H7 (cell line): ENCODE measurements at regions not wholly inside any gene's neighbourhood (a gene's known extent, or its start where the extent isn't known, plus 50 kb on each side); places are given as distances from the start of the nearest gene placed in this dataset.
A peak's percentile ranks its signal among the peaks of the same experiment; 100 is the strongest.

ENCODE experiments used
- DNase-seq: peaks from one replicate; pipeline ENCODE4 v3.0.0; 2012
- H3K27me3 ChIP-seq: 2 replicates; pipeline ENCODE4 v1.6.0; 2011; ENCODE audit warnings: mild to moderate bottlenecking, low read length; ENCODE audit not compliant: control insufficient read depth, insufficient read depth
- H3K36me3 ChIP-seq: replicated peaks from 2 replicates; pipeline ENCODE4 v1.5.1; 2011; ENCODE audit warnings: low read length; ENCODE audit not compliant: control insufficient read depth, insufficient read depth
- H3K4me3 ChIP-seq: 2 replicates; pipeline ENCODE4 v1.5.1; 2011; ENCODE audit warnings: low read depth, mild to moderate bottlenecking, control low read depth, low read length, moderate library complexity; ENCODE audit not compliant: insufficient read depth

DNA sequence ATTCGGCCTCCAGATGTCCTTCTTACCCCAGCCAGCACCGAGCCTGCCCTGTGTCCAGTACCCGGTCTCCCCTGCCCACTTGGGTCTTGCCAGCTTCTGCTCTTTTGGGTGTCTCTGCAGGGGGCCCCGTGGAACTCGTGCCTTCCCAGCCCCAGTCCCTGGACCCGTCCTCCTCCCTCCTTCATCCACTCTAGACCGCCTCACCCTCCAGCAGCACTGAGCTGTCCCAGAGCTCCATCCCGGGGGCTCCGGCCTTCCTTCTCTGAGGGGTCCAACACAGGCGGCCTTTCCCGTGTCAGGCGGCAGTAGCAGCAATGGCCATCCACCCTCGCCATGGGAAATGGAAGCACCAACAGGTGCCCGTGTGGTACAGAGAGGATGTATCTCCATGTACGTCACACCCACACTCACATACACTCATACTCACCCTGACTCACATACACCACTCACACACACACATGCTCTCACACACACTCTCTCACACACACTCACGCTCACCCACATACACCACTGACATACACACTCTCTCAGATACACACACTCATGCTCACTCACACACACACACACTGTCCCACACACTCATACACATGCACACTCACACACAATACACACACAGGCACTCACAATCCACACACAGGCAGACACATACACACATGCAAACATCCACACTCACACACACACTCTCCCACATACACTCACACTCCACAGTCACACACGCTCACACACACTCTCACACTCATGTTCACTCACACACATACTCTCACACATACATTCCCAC is 827.5 kb upstream of the SALL3 start:
- no peaks in the 10 kb centered on the region for H3K36me3 ChIP-seq
- DNase-seq = no peak
- no peaks in the 10 kb centered on the region for H3K27me3 ChIP-seq
- H3K4me3 ChIP-seq = no peak overlapping the region

- Histone ChIP-seq H3K4me3 (no peak overlapping the region), H3K27me3 (no peaks in the 10 kb centered on the region), H3K36me3 (no peaks in the 10 kb centered on the region)
- no peak for DNase-seq
Measured at GRCh38 chr18:78153362-78153761, 826.3 kb upstream of the SALL3 start.

DNA sequence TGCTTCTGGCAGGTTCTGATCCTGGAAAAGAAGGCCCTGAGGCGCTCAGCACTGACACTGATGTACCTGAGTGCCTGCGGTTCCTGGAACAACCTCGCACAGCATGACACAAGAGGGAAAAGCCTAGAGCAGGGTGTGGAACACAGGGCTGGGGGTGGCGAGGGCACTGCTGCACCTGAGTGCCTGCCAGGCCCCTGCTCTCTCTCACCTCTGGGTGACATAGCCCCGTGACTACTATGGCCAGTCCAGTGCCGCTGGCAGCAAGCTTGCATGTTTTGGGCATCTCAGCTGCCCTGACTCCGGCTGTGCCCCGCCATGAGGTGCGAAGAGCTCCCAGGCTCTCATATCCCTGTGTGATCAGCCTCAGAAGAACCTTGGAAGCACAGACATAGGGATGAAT is 825.2 kb upstream of the SALL3 start:
- no peak for DNase-seq
- no peak overlapping the region for H3K4me3 ChIP-seq
- H3K36me3 ChIP-seq = no peaks in the 10 kb centered on the region
- no peaks in the 10 kb centered on the region for H3K27me3 ChIP-seq

- no peak for DNase-seq
- no peak overlapping the region for H3K4me3 ChIP-seq
- no peaks in the 10 kb centered on the region for H3K36me3 ChIP-seq
- no peaks in the 10 kb centered on the region for H3K27me3 ChIP-seq
Measured at GRCh38 chr18:78154853-78155252, 824.8 kb upstream of the SALL3 start.

- H3K27me3 ChIP-seq = no peaks in the 10 kb centered on the region
- H3K4me3 ChIP-seq = no peak overlapping the region
- DNase-seq = no peak
- H3K36me3 ChIP-seq = no peaks in the 10 kb centered on the region
Measured at GRCh38 chr18:78156466-78156865, 823.2 kb upstream of the SALL3 start.

DNA sequence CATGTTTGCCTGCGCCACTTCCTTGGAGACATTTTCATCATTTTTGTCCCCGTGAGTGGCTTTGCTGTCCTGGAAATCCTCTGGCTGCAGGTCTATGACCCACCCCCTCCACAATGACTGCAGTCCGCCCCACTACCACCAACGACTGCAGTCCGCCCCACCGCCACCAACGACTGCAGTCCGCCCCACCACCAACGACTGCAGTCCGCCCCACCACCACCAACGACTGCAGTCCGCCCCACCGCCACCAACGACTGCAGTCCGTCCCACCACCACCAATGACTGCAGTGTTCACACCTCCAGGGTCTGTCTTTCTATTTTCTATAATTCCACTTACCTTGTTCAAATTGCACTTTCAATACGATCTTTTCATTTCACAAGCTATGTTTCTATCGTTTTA is 820.7 kb upstream of the SALL3 start:
- H3K36me3 ChIP-seq = no peaks in the 10 kb centered on the region
- DNase-seq = no peak
- H3K27me3 ChIP-seq = no peaks in the 10 kb centered on the region
- H3K4me3 ChIP-seq = no peak overlapping the region

- Histone ChIP-seq H3K4me3 (no peak overlapping the region), H3K27me3 (no peaks in the 10 kb centered on the region), H3K36me3 (no peaks in the 10 kb centered on the region)
- DNase-seq = no peak
Measured at GRCh38 chr18:78159397-78159796, 820.2 kb upstream of the SALL3 start.

DNA sequence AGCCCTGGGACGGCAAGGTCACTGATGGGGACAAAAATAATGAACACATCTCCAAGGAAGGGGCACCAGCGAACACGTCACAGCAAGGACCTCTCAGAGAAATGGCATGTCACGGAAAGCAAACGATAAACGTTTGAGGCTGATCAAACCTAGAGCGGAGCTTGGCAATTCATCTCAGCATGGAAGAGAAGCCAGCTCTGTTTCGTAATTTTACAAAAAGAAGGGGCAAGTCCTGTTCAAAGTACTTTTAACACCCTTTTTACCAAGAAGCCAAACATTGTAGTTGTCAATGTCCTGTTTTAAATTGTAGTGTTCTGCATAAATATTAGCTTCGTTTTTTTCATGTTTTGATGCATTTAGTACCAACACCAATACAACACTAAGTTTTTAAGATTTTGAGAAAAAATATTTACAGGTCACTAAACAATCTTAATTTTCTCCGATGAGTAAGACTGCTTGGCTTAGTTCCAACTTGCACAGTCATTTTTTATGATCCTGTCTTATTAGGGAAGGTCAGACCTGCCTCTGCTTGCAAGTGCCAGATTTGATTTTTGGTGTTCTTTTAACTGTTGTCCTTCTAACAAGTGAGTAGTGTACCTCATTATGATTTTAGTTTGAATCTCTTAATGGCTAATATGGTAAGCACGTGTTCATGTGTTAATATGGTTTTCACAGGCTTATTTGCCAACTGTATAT is 818.5 kb upstream of the SALL3 start:
- DNase-seq = no peak

DNA sequence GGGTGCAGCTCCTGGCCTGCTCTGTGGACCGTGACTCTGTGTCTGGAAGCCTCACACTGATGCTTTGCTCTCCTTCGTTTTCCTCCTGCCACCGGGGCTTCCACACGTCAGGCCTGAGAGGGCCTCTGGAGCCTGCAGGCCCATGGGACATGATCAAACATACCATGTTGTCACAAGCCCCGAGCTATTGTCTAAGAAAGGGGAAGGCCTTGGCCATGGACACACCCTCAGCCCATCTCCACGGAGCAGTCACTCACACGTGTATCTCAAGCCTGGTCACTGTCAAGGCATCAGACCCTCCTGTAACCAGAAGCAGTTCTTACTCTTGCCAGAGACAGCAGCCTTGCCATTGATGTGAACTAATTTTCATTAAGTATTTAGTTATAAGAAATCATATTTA is 814.1 kb upstream of the SALL3 start:
- no peak for DNase-seq
- H3K27me3 ChIP-seq = no peaks in the 10 kb centered on the region
- no peak overlapping the region for H3K4me3 ChIP-seq
- no peaks in the 10 kb centered on the region for H3K36me3 ChIP-seq

More for the DNA sequence above, 818.5 kb upstream of the SALL3 start:
- no peaks in the 10 kb centered on the region for H3K27me3 ChIP-seq
- H3K4me3 ChIP-seq = no peak overlapping the region
- no peaks in the 10 kb centered on the region for H3K36me3 ChIP-seq

- no peaks in the 10 kb centered on the region for H3K36me3 ChIP-seq
- DNase-seq = no peak
- no peaks in the 10 kb centered on the region for H3K27me3 ChIP-seq
- no peak overlapping the region for H3K4me3 ChIP-seq
Measured at GRCh38 chr18:78168526-78168925, 811.1 kb upstream of the SALL3 start.

- Histone ChIP-seq H3K36me3 (no peaks in the 10 kb centered on the region), H3K4me3 (no peak overlapping the region), H3K27me3 (no peaks in the 10 kb centered on the region)
- DNase-seq = no peak
Measured at GRCh38 chr18:78169174-78169864, 810.3 kb upstream of the SALL3 start.

- H3K27me3 ChIP-seq = no peaks in the 10 kb centered on the region
- H3K4me3 ChIP-seq = no peak overlapping the region
- no peaks in the 10 kb centered on the region for H3K36me3 ChIP-seq
- DNase-seq = no peak
Measured at GRCh38 chr18:78171954-78172353, 807.7 kb upstream of the SALL3 start.

DNA sequence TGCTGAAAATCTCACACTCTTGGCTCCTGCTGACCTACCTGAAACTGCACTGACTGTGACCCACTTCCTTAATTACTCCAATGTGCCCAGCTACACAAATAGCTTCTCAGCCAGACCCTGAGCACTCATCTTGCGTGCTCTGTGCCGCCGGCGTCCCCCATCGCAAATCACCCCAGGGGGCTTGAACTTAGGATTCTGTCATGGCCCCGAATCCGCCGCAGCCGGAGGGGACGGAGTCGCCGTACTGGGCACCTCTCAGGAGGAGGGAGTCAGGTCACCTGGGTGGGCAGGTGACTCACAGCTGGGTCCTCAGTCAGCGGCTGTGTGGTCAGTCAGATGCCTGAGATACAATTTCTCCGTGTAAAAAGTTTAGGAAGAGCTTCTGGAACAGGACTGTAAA is 804.9 kb upstream of the SALL3 start:
- no peak for DNase-seq
- Histone ChIP-seq H3K27me3 (no peaks in the 10 kb centered on the region), H3K4me3 (no peak overlapping the region), H3K36me3 (no peaks in the 10 kb centered on the region)

DNA sequence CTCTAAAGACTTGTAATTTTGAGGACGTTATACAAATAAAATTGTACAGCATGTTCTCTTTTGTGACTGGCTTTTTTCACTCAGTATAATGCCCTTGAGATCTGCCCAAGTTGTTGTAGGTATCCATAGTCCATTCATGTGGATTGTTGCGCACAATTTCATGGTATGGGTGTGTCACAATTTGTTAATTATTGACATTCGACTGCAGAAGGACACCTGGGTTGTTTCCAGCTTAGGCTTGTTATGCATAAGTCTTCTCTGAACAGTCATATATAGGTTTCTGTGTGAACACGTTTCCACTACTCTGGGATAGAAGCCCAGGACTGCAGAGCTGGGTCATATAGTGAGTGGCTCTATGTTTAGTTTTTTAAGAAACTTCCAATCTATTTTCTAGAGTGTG is 800.8 kb upstream of the SALL3 start:
- no peak for DNase-seq
- Histone ChIP-seq H3K27me3 (no peaks in the 10 kb centered on the region), H3K36me3 (no peaks in the 10 kb centered on the region), H3K4me3 (no peak overlapping the region)

DNA sequence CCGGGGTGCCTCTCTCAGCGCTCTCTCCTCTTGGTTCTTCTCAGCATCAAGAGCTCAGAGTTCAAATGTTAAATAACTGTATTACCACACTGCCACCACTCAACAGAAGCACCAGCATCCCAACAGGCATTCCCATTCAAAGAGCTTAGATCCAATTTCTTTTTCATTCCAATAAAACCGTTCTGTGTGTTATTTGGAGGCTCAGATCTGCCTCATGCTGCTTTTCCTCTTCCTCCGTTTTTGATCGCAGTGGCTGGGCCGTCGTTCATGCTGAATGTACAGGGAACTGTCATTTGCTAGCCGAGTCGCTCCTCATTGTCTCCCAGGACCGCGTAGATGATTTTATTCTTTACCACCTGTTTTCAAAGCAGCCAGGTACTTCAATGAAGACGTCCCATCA is 798.9 kb upstream of the SALL3 start:
- peak; percentile 50 for DNase-seq
- H3K4me3 ChIP-seq = no peak overlapping the region
- H3K36me3 ChIP-seq = no peaks in the 10 kb centered on the region
- no peaks in the 10 kb centered on the region for H3K27me3 ChIP-seq
